Kidney epithelial cell (primary cell): ENCODE measurements at regions not wholly inside any gene's neighbourhood (a gene's known extent, or its start where the extent isn't known, plus 50 kb on each side); places are given as distances from the start of the nearest gene placed in this dataset.

Experiments
- DNase-seq: peaks from one replicate; pipeline ENCODE4 v3.0.0-alpha.2; 2010; ENCODE audit warnings: low read depth
- H3K27me3 ChIP-seq: 2 replicates; pipeline ENCODE4 v1.6.0; 2011; ENCODE audit warnings: low read length; ENCODE audit not compliant: control insufficient read depth, insufficient read depth
- H3K36me3 ChIP-seq: 2 replicates; pipeline ENCODE4 v1.5.1; 2011; ENCODE audit warnings: low read length; ENCODE audit not compliant: control insufficient read depth, insufficient read depth
- H3K4me3 ChIP-seq: 2 replicates; pipeline ENCODE4 v1.5.1; 2011; ENCODE audit warnings: low read depth, mild to moderate bottlenecking, control low read depth, low read length
- TF ChIP-seq, protein P1 (sequence below): IDR thresholded peaks from 2 replicates; pipeline ENCODE4 v1.5.1; 2011; ENCODE audit warnings: mild to moderate bottlenecking, moderate library complexity, low read length, control low read depth, inconsistent platforms; ENCODE audit not compliant: insufficient read depth, poor library complexity, severe bottlenecking

DNA sequence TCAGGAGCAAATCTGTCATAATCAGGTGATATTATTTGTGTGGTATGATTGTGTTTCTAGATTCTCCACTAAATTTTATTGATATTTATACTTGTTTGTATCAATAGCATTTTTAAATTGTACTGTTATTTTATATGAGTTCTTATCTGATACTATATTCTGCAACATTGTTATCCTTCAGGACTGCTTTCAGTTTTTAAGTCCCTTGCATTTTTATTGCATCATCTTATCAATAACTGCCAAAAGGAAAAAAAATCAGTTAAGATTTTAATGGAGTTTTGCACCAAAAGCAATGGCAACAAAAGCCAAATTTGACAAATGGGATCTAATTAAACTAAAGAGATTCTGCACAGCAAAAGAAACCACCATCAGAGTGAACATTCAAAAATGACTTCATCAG, 741.3 kb upstream of the CTNND2 start:
- TF ChIP-seq, protein P1, sequence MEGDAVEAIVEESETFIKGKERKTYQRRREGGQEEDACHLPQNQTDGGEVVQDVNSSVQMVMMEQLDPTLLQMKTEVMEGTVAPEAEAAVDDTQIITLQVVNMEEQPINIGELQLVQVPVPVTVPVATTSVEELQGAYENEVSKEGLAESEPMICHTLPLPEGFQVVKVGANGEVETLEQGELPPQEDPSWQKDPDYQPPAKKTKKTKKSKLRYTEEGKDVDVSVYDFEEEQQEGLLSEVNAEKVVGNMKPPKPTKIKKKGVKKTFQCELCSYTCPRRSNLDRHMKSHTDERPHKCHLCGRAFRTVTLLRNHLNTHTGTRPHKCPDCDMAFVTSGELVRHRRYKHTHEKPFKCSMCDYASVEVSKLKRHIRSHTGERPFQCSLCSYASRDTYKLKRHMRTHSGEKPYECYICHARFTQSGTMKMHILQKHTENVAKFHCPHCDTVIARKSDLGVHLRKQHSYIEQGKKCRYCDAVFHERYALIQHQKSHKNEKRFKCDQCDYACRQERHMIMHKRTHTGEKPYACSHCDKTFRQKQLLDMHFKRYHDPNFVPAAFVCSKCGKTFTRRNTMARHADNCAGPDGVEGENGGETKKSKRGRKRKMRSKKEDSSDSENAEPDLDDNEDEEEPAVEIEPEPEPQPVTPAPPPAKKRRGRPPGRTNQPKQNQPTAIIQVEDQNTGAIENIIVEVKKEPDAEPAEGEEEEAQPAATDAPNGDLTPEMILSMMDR: no peak
- no peaks in the 10 kb centered on the region for H3K27me3 ChIP-seq
- H3K4me3 ChIP-seq: no peak overlapping the region
- no peaks in the 10 kb centered on the region for H3K36me3 ChIP-seq
- DNase-seq: no peak

DNA sequence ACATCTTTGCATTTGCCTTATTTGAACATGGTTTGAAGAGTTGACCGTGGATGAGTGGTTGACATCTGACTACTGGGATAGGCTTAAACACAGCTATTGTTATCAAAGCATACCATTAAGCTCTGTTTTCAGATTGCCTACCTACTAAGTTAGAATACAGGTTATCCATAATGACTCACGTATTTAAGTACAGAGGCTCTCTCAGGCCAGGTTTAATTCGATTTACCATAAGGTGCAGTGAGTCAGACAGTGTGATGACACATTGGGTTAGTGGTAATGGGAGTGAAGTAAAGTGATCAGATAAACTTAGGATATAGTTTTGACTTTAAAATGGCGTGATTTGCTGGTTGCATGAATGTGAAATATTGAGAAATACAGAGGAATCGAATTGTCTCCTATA, 732.0 kb upstream of the CTNND2 start:
- Histone ChIP-seq H3K4me3 (no peak overlapping the region), H3K36me3 (no peaks in the 10 kb centered on the region), H3K27me3 (no peaks in the 10 kb centered on the region)
- DNase-seq: no peak
- TF ChIP-seq, protein P1: no peak

DNA sequence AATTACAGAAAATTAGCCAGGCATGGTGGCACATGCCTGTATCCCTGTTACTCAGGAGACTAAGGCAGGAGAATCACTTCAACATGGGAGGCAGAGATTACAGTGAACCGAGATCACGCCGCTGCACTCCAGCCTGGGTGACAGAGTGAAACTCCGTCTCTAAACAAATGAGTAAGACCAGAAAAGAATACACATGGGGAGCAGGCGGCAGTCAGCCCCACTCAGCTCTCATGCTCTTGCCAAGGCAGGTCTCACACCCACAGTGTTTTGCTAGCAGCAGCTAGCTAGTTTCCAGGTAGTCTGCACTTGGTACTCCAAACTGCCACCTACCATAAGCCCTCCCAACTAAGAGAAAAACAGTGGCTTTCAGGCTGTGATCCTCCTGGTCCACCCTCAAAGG, 722.3 kb upstream of the CTNND2 start:
- TF ChIP-seq, protein P1: no peak

DNA sequence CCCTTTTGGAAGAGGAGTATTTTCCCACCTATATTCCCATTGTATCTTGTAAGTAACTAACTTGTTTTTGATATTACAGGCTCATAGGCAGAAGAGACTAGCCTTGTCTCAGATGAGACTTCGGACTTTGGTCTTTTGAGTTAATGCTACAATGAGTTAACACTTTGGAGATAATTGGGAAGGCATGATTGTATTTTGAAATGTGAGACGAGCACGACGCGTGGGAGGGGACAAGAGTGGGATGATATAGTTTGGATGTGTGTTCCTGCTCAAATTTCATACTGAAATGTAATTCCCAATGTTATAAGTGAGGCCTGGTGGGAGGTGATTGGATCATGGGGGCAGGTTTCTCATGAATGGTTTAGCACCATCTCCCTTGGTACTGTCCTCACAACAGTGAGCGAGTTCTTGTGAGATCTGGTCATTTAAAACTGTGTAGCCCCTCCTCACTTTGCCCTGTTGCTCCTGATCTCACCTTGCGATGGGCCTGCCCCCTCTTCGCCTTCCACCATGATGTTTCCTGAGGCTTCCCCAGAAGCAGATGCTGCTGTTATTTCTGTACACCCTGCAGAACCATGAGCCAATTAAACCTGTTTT, 721.5 kb upstream of the CTNND2 start:
- no peaks in the 10 kb centered on the region for H3K36me3 ChIP-seq
- TF ChIP-seq, protein P1: no peak
- DNase-seq: no peak
- H3K4me3 ChIP-seq: no peak overlapping the region
- no peaks in the 10 kb centered on the region for H3K27me3 ChIP-seq

More for the DNA sequence above, 722.3 kb upstream of the CTNND2 start:
- DNase-seq: no peak
- no peaks in the 10 kb centered on the region for H3K36me3 ChIP-seq
- H3K27me3 ChIP-seq: no peaks in the 10 kb centered on the region
- H3K4me3 ChIP-seq: no peak overlapping the region

DNA sequence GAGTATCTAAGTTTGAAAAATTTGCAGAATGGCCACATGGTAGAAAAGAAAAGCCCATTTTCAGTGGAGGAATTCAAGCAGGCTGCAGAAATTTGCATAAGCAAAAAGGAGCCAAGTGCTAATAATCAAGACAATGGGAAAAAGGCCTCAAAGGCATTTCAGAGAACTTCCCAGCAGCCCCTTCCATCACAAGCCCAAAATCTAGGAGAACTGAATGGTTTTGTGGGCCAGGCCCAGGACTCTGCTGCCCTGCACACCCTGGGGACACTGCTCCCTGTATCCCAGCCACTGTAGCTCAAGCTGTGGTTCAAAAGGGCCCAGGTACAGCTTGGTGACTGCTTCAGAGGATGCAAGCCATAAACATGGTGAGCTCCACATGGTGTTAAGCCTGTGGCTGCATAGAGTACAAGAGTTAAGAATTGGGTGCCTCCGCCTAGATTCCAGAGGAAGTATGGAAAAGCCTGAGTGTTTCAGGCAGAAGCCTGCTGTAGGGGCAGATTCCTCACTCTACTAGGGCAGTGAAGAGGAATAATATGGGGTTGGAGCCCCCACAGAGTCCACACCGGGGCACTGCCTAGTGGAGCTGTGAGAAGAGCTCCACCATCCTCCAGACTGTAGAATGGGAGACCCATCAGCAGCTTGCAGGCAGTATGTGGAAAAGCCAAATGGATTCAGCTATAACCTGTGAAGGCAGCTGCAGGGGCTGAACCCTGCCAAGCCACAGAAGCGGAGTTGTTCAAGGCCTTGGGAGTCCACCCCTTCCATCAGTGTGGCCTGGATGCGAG, 720.7 kb upstream of the CTNND2 start:
- no peak for DNase-seq
- Histone ChIP-seq H3K36me3 (no peaks in the 10 kb centered on the region), H3K4me3 (no peak overlapping the region), H3K27me3 (no peaks in the 10 kb centered on the region)
- TF ChIP-seq, protein P1: no peak
